SH-SY5Y (cell line): ENCODE measurements at regions not wholly inside any gene's neighbourhood (a gene's known extent, or its start where the extent isn't known, plus 50 kb on each side); places are given as distances from the start of the nearest gene placed in this dataset.

ENCODE experiments used
- GATA2 ChIP-seq: IDR thresholded peaks from 2 replicates; pipeline ENCODE4 v1.6.1; 2011; ENCODE audit warnings: mild to moderate bottlenecking, low read depth, low read length
- GATA3 ChIP-seq: IDR thresholded peaks from 2 replicates; pipeline ENCODE4 v1.6.1; 2011; ENCODE audit warnings: low read depth, mild to moderate bottlenecking, low read length, moderate library complexity

DNA sequence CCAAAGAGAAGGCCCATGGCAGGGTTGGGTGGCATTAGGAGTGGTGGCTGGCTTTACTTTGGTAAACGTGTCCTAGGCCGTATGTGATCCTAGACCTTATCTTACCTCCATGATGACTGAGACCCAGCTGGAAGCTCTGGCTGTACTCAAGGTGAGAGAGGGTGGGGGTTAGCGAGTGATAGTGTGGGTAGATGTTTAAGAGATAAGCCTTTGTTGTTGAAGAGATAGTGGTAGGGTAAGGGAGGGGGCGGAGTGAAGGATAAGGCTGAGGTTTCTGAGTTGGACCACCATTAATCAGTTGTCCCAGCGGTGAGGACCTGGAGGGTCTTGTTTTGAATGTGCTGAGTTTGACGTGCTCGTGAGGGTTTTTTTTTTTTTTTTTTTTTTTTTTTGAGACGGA lies 61.5 kb upstream of the ULK4 start:
- no peak for TF ChIP-seq GATA2
- TF ChIP-seq GATA3, result no peak
